ENCODE measurements at regions not wholly inside any gene's neighbourhood (a gene's known extent, or its start where the extent isn't known, plus 50 kb on each side); places are given as distances from the start of the nearest gene placed in this dataset.

GRCh38 chr16:86765389-86766026 is 187.2 kb downstream of the FOXL1 start:
- H3K4me3 ChIP-seq (ENCODE audit: low read length): no peak overlapping the region
- no peak for TF ChIP-seq CTCF (IDR thresholded peaks at IDR 0.05; ENCODE audit: insufficient read depth, low read depth, low read length, missing control alignments)
- no peak for DNase-seq (ENCODE audit: low read depth)

- no peak for DNase-seq (ENCODE audit: low read depth)
- no peak overlapping the region for H3K4me3 ChIP-seq (ENCODE audit: low read length)
- TF ChIP-seq CTCF (IDR thresholded peaks at IDR 0.05; ENCODE audit: insufficient read depth, low read depth, low read length, missing control alignments): no peak
Observed at GRCh38 chr16:86766700-86767099, 188.4 kb downstream of the FOXL1 start.

- DNase-seq (ENCODE audit: low read depth): no peak
- TF ChIP-seq CTCF (IDR thresholded peaks at IDR 0.05; ENCODE audit: insufficient read depth, low read depth, low read length, missing control alignments): no peak
- H3K4me3 ChIP-seq (ENCODE audit: low read length): no peak overlapping the region
Observed at GRCh38 chr16:86768228-86768791, 190.0 kb downstream of the FOXL1 start.

GRCh38 chr16:86768999-86769398 is 190.7 kb downstream of the FOXL1 start:
- H3K4me3 ChIP-seq (ENCODE audit: low read length): no peak overlapping the region
- TF ChIP-seq CTCF (IDR thresholded peaks at IDR 0.05; ENCODE audit: insufficient read depth, low read depth, low read length, missing control alignments): no peak
- peak; percentile 77 for DNase-seq (ENCODE audit: low read depth)

GRCh38 chr16:86771506-86772460 is 193.4 kb downstream of the FOXL1 start:
- DNase-seq (ENCODE audit: low read depth): no peak
- no peak for TF ChIP-seq CTCF (IDR thresholded peaks at IDR 0.05; ENCODE audit: insufficient read depth, low read depth, low read length, missing control alignments)
- no peak overlapping the region for H3K4me3 ChIP-seq (ENCODE audit: low read length)

- no peak overlapping the region for H3K4me3 ChIP-seq (ENCODE audit: low read length)
- DNase-seq (ENCODE audit: low read depth): peak; percentile 54
- TF ChIP-seq CTCF (IDR thresholded peaks at IDR 0.05; ENCODE audit: insufficient read depth, low read depth, low read length, missing control alignments): no peak
Observed at GRCh38 chr16:86772671-86773353, 194.5 kb downstream of the FOXL1 start.
